HG02970 (cell line): ENCODE measurements at regions not wholly inside any gene's neighbourhood (a gene's known extent, or its start where the extent isn't known, plus 50 kb on each side); places are given as distances from the start of the nearest gene placed in this dataset.
"Not testable (repeated sequence)": the region's sequence is repeated elsewhere in the genome, so short reads cannot be mapped to it uniquely, and the experiment has no call there.

Experiments
- ATAC-seq: cut with Tn5 transposase; IDR thresholded peaks from one replicate; pipeline ENCODE4 v1.9.1; 2021; ENCODE audit warnings: mild to moderate bottlenecking, moderate library complexity, moderate number of reproducible peaks; ENCODE audit not compliant: unreplicated experiment, low FRiP score

DNA sequence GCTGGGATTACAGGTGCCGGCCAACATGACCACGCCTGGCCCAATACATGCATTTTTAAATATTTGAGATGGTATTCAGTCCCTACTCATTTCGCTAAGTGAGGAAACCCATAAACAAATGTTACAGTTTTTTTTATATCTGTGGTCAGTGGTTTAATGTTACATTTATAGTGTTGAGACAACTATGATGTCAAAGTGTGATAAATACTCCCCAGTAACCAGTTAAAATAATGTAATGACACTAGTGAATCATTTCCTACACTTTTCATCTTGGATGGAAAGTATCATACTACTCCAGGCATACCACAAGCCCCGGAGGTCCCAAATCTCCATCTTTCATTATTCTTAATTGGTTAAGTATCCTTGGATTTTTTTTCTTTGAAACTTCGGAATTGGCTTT is 87.5 kb upstream of the KIF26B start:
- no peak for ATAC-seq

GRCh38 chr1:245062741-245063305 is 92.0 kb upstream of the KIF26B start:
- no peak for ATAC-seq

- ATAC-seq: not testable (repeated sequence)
Observed at GRCh38 chr1:245061808-245062207, 93.0 kb upstream of the KIF26B start.

DNA sequence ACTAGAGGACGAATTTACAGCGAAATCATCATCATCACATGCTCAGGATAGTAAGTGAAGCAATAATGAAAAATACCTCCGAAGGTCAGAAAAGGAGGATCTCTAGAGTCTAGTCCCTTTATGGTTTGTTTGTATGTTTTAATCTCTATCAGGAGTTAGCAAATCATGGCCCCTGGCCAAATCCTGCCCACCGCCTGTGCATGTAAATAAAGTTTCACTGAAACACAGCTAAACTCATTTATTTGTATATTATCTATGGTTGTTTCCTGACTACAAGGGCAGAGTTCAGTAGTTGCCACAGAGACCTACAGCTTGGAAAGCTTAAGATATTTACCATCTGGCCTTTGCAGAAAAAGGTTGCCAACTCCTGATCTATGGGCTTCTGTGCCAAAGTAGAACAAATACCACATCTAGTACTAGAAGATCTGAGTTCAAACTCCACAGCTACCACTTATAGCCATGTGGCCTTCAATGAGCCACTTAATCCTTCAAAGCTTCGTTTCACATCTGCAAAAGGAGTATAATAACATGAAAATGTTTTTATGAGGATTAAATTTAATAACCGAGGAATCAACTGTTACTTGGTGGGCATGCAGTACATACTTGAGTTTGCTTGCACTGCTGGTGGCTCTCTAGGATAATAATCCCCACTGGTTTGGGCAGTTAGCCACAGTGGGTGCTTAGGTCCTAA is 94.0 kb upstream of the KIF26B start:
- no peak for ATAC-seq

DNA sequence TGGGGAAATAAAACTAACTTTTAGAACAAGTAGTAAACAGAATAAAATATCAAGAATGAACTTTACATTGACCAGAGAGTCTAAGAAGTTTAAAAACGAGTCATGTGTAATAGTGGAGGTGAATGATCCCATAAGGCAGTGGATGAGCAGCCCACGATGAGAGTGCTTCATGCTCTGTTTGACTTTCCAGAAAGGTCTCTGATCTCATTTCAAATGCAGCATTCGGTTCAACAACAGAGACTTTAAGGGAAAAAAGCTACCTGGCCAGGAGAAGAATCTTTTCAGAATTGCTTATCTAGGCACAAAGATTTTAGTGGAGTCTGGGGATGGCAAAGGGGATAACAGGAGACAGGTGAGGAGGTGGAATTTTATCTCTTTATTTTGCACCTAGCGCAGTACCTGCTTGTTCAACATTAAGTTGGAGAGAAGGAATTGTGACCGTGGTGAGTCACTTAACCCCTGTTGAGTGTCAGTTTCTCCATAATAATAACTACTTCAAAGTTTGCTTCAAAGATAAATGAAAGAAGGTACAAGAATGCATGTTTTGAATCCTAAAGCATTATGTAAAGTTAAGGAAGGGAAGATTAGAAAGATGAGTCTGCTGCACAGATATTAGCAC is 94.9 kb upstream of the KIF26B start:
- no peak for ATAC-seq

DNA sequence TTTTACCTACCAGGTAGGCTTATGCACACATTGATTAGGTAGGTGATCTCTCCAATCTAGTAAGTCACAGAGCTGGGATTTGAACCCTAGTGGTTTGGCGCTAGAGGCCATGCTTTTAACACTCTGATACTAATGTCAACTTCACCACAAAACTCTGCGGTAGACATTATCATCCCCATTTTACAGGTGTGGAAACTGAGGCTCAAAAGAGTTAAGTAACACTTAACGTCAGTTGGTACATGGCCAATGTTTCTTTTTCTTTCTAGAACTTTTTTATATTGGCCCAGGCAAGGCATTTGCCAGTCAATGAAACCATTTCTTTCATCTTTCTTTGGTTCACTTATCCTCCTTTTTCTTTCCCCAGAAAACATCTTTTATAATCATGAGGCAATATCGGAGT is 95.9 kb upstream of the KIF26B start:
- no peak for ATAC-seq

DNA sequence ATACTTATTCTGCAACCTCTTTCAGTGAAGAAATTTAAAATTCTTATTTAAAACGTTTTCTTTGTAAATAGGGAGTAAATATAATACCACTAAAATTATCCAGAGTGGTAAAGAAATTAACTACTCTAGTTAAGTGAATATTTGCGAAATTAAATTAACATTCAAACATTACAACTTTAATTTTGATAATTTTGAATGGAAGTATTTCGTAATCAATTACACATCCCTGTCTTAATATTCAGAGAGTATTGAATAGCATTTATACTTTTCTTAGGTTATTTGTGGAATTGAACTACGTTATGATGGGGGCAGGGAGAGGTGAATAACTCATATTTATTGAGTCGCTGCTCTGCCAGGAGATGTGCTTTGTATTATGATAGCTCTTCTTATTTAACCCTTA is 96.3 kb upstream of the KIF26B start:
- no peak for ATAC-seq

DNA sequence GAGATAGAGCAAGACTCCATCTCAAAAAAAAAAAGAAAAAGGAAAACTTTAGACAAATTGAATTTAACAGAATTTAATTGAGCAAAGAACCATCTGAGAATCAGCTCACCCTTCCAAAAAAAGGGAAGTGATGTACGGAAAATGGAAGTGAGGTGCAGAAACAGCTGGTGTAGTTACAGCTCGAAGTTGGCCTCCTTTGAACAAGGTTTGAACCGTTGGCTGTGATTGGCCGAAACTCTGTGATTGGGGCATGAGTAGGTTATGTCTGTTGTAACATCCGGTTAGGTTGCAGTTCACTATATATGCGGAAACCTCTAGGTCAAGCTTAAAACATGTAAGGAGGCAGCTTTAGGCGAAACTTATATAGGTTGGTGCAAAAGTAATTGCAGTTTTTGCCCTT is 97.9 kb upstream of the KIF26B start:
- no peak for ATAC-seq

GRCh38 chr1:245056296-245056695 is 98.5 kb upstream of the KIF26B start:
- ATAC-seq: not testable (repeated sequence)

DNA sequence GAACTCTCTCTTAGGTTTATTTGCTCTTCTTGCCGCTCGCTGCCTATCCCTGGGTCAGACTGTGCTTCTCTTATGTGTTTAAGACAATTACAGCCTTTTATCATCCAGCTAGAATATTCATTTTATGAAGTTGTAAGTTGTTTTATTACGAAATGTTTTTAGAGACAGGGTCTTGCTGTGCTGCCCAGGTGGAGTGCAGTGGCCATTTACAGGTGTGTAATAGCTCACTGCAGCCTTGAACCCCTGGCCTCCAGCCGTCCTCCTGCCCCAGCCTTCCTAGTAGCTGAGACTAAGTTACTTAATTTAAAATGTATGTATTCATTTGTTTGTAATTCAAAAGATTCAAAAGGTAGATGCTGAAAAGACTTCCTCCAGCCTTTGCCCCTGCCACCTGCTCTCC is 99.0 kb upstream of the KIF26B start:
- ATAC-seq: no peak

DNA sequence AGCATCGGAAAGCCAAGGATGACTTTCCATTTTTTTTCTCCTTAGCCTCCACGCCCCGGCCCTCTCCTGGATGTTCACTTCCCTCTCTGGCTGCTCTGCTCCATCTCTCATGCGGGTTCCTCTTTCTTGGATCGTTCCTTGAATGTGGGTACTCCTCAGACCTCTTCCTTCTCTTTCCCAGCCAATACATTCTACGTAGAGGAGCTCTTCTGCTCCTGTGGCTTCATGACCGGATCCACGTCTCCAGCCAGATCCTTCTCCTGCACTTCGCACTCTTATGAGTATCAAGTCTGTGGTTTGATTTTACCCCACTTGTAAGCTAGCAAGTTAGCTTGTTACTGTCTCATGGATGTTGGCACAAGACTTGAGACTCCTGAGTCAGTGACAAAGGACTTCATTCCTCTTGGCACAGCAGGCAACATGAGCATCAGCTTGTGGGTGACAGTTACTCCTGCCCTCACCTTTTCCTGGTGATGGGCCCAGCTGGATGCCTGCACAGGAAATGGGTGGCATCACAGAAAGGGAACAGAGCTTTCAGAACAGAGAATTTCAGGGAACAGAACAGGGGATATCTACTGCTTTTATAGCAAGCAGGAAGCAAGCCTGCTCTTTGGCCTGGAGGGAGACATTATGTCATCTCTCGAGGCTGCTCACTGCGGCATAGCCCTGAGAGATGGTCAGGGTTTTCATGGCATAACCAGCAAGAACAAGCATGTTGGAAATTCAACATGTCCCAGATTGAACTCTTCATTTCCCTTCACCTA is 100.1 kb upstream of the KIF26B start:
- no peak for ATAC-seq

DNA sequence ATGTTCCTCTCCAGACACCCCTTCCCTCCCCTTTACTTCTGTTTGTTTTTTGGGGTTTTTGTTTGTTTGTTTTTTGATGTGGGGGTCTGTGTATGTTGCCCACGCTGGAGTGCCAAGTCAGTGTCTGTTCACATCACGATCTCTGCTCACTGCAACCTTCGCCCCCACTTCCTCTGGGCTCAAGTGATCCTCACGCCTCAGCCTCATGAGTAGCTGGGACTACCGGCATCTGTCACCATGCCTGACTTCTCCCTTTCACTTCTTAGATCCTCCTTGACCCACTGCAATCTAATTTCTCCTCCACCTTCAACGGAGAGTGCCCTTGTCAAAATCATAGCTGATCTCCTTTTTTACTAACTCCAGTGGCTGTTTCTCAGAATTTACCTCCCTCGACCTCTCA is 100.7 kb upstream of the KIF26B start:
- no peak for ATAC-seq

- no peak for ATAC-seq
Observed at GRCh38 chr1:245052258-245052657, 102.5 kb upstream of the KIF26B start.

DNA sequence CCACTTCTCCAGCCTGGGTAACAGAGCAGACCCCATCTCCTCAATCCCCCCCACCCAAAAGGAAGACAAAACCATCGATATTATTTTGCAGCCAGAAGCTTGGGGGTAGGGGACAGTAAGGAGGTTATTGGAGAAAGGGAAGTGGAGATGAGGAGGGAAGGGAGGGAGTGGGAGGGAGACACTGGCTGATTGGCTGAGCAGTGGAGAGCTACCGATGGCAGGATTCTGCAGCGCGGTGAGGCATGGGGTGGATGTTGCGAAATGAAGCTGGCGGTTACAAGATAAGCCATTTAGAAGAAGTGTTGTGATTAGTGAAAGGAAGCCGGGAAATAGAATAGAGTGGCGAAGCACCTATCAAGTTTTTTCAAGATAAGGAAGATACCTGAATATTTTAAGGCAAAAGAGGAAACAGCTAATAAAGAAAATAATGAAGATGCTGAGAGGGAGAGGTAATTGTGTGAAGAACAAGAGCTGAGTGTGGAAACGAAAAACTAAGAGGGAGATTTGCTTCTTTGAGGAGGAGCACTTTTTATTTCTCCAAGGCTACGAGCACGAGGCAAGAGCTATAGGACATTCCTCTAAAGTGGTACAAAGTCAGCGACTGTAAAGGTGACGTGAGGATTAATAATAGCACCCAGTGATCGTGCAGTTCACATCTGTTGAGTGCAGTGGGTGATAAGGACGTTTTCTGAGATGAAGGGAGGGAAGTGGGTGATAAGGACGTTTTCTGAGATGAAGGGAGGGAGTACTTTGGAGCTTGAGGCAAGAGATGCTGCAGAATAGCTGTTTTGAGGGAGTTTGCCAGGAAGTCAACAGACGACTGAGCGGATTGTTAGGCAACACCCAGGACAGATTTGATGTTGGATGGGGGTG is 103.2 kb upstream of the KIF26B start:
- ATAC-seq: no peak

DNA sequence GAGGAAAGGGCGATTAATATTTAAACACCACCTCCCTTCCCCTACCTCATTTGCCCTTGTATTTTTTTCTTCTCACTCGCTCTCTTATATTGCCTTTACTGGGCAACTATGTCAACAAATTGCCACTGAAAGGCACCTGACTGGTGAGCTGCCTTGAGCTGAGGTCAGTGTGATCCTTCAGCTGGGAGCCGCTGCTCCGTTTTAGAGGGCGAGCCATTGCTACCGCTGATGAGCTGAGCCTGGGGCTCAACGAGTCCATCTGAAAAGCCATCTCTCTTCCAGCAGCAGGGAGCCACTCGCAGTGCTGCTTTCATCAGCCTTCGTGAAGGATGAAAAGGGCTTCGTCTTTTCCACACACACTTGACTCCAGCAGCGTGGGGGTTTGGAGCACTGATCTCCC is 108.0 kb upstream of the KIF26B start:
- no peak for ATAC-seq

DNA sequence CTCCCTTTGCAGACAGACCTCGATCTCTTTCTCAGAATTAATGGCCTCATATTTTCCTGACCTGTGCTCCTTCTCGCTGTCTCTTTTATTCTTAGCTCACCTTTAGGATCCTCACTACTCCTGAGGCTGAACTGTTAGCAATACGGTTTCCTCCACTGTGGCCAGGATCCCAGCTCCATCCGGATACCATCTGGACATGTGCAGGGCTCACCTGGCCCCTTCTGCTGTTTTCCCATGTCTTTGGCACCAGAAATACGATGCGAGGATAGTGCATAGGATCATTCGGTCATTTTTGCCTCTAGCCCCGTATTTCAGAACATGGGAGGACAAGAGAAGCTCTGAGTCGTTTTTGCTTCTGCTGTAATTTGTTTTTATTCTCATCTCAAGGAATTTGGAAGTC is 108.5 kb upstream of the KIF26B start:
- no peak for ATAC-seq

- no peak for ATAC-seq
Observed at GRCh38 chr1:245045087-245045881, 109.5 kb upstream of the KIF26B start.

GRCh38 chr1:245043611-245043940 is 111.2 kb upstream of the KIF26B start:
- no peak for ATAC-seq

DNA sequence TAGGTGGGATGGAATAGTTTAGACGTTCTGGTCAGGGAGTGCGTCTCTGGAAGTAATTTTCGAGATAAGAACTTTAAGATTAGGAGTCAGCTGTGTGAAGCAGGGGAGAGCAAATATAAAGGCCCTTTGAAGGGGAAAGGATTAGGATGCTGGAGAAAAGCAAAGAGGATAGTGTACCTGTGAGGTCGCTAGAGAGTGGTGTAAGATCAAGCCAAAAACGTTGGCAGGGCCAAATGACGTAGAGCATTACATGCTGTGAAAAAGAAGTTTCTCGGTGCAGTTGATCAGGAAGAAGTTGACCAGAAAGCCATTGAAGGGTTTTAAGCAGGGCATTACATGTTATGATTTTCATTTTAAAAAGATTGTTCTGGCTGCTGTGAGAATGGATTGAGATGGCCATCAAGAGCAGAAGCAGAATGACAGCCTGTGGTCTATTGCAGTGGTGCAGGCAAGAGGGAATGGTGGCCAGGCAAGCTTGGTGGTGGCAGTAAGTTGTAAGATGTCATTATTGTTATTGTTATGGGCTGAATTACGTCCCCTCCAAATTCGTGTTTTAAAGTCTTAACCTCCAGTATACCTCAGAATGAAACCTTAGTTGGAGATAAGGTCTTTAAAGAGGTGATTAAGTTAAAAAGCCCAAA is 113.6 kb upstream of the KIF26B start:
- ATAC-seq: no peak
